Brain pericyte (primary cell): ENCODE measurements at regions not wholly inside any gene's neighbourhood (a gene's known extent, or its start where the extent isn't known, plus 50 kb on each side); places are given as distances from the start of the nearest gene placed in this dataset.
"Not testable (repeated sequence)": the region's sequence is repeated elsewhere in the genome, so short reads cannot be mapped to it uniquely, and the experiment has no call there.

Experiments
- DNase-seq: peaks from one replicate; pipeline ENCODE4 v3.0.0-alpha.2; 2012; ENCODE audit warnings: low read depth, low spot score

GRCh38 chr1:192862271-192862670, 53.4 kb downstream of the RGS2 start:
- DNase-seq: no peak

- no peak for DNase-seq
Measured at GRCh38 chr1:192866241-192866868, 57.5 kb downstream of the RGS2 start.

GRCh38 chr1:192867180-192867579, 58.3 kb downstream of the RGS2 start:
- DNase-seq: no peak

- no peak for DNase-seq
Measured at GRCh38 chr1:192869308-192869940, 60.6 kb downstream of the RGS2 start.

- no peak for DNase-seq
Measured at GRCh38 chr1:192872010-192872409, 63.2 kb downstream of the RGS2 start.

GRCh38 chr1:192873836-192874235, 65.0 kb downstream of the RGS2 start:
- no peak for DNase-seq

- DNase-seq: no peak
Measured at GRCh38 chr1:192876633-192877032, 67.8 kb downstream of the RGS2 start.

- no peak for DNase-seq
Measured at GRCh38 chr1:192877283-192877886, 68.5 kb downstream of the RGS2 start.

- no peak for DNase-seq
Measured at GRCh38 chr1:192878249-192878648, 69.4 kb downstream of the RGS2 start.

GRCh38 chr1:192879406-192879805, 70.6 kb downstream of the RGS2 start:
- no peak for DNase-seq

- DNase-seq: no peak
Measured at GRCh38 chr1:192880231-192880630, 71.4 kb downstream of the RGS2 start.

GRCh38 chr1:192884241-192884640, 75.4 kb downstream of the RGS2 start:
- DNase-seq: no peak

- DNase-seq: not testable (repeated sequence)
Measured at GRCh38 chr1:192885387-192885786, 76.5 kb downstream of the RGS2 start.

- DNase-seq: no peak
Measured at GRCh38 chr1:192887426-192887825, 78.6 kb downstream of the RGS2 start.

- DNase-seq: no peak
Measured at GRCh38 chr1:192888574-192888973, 79.7 kb downstream of the RGS2 start.

- no peak for DNase-seq
Measured at GRCh38 chr1:192889082-192889481, 80.2 kb downstream of the RGS2 start.

- no peak for DNase-seq
Measured at GRCh38 chr1:192890134-192890533, 81.3 kb downstream of the RGS2 start.

- DNase-seq: no peak
Measured at GRCh38 chr1:192892934-192893333, 84.1 kb downstream of the RGS2 start.

GRCh38 chr1:192895487-192895886, 86.6 kb downstream of the RGS2 start:
- not testable (repeated sequence) for DNase-seq

- no peak for DNase-seq
Measured at GRCh38 chr1:192896376-192896775, 87.5 kb downstream of the RGS2 start.

GRCh38 chr1:192901500-192901899, 92.7 kb downstream of the RGS2 start:
- no peak for DNase-seq

GRCh38 chr1:192903142-192903541, 94.3 kb downstream of the RGS2 start:
- no peak for DNase-seq

GRCh38 chr1:192904438-192904895, 95.6 kb downstream of the RGS2 start:
- DNase-seq: no peak
